GM23248 (cell line): ENCODE measurements at regions not wholly inside any gene's neighbourhood (a gene's known extent, or its start where the extent isn't known, plus 50 kb on each side); places are given as distances from the start of the nearest gene placed in this dataset.

ENCODE experiments used
- DNase-seq: peaks from one replicate; pipeline ENCODE4 v3.0.0-alpha.2; 2015
- H2AFZ ChIP-seq: fragments of 200-600 bp; sonication (generic); 2 replicates; pipeline ENCODE4 v1.6.1; 2016; ENCODE audit warnings: antibody characterized with exemption
- H3F3A ChIP-seq: fragments of 200-600 bp; sonication (generic); 2 replicates; pipeline ENCODE4 v1.6.1; 2016; ENCODE audit warnings: mild to moderate bottlenecking, antibody characterized with exemption, mixed run types; ENCODE audit not compliant: insufficient read depth
- H3K27ac ChIP-seq: fragments of 200-600 bp; sonication (generic); 2 replicates; pipeline ENCODE4 v1.5.1; 2016; ENCODE audit warnings: mild to moderate bottlenecking
- H3K27me3 ChIP-seq: fragments of 200-600 bp; sonication (generic); replicated peaks from 2 replicates; pipeline ENCODE4 v1.6.1; 2016; ENCODE audit warnings: mild to moderate bottlenecking; ENCODE audit not compliant: insufficient read depth
- H3K36me3 ChIP-seq: fragments of 200-600 bp; sonication (generic); 2 replicates; pipeline ENCODE4 v1.6.1; 2016; ENCODE audit warnings: low read depth, mild to moderate bottlenecking
- H3K4me1 ChIP-seq: fragments of 200-600 bp; sonication (generic); 2 replicates; pipeline ENCODE4 v1.6.1; 2016; ENCODE audit warnings: mild to moderate bottlenecking; ENCODE audit not compliant: insufficient read depth
- H3K4me2 ChIP-seq: fragments of 200-600 bp; sonication (generic); one replicate; pipeline ENCODE4 v1.6.1; 2016; ENCODE audit warnings: mild to moderate bottlenecking; ENCODE audit not compliant: unreplicated experiment
- H3K4me3 ChIP-seq: fragments of 200-600 bp; sonication (generic); 2 replicates; pipeline ENCODE4 v1.5.1; 2016; ENCODE audit warnings: mild to moderate bottlenecking
- H3K79me2 ChIP-seq: fragments of 200-600 bp; sonication (generic); 2 replicates; pipeline ENCODE4 v1.6.1; 2016; ENCODE audit warnings: mild to moderate bottlenecking; ENCODE audit not compliant: insufficient read depth
- H3K9ac ChIP-seq: fragments of 200-600 bp; sonication (generic); 2 replicates; pipeline ENCODE4 v1.6.1; 2016; ENCODE audit warnings: mild to moderate bottlenecking
- H3K9me2 ChIP-seq: fragments of 200-600 bp; sonication (generic); 2 replicates; pipeline ENCODE4 v1.6.1; 2016; ENCODE audit warnings: mixed run types, mild to moderate bottlenecking, moderate library complexity; ENCODE audit not compliant: insufficient read depth
- H3K9me3 ChIP-seq: fragments of 200-600 bp; sonication (generic); one replicate; pipeline ENCODE4 v1.6.1; 2017; ENCODE audit warnings: low read depth
- H4K20me1 ChIP-seq: fragments of 200-600 bp; sonication (generic); 2 replicates; pipeline ENCODE4 v1.6.0; 2016; ENCODE audit not compliant: insufficient read depth
- EZH2 ChIP-seq: fragments of 200-600 bp; sonication (generic); IDR thresholded peaks from 2 replicates; pipeline ENCODE4 v1.6.1; 2018; ENCODE audit warnings: antibody characterized with exemption, mild to moderate bottlenecking; ENCODE audit not compliant: insufficient read depth, poor library complexity, severe bottlenecking
- EZH2phosphoT487 ChIP-seq: fragments of 200-600 bp; sonication (generic); IDR thresholded peaks from 2 replicates; pipeline ENCODE4 v1.6.1; 2018; ENCODE audit warnings: antibody characterized with exemption, moderate library complexity, mild to moderate bottlenecking, low read depth; ENCODE audit not compliant: insufficient read depth
- WGBS, 2 experiments: methylation state at CpG; one replicate each; pipeline ENCODE4 v1.1.6; 2015 to 2017; ENCODE audit warnings: low lambda C conversion rate in 2 of 2, low coverage in 1 of 2; ENCODE audit errors: missing lambda C conversion rate in 2 of 2; 5-methylcytosine and 5-hydroxymethylcytosine counted together
- in situ Hi-C: fragments of 300-500 bp; cut with MboI; formaldehyde crosslinking; loops from 2 replicates; pipeline ENCODE4 v1.15.0; 2020

- Histone ChIP-seq H3K4me1 (no peaks in the 10 kb centered on the region), H3K9ac (no peak overlapping the region), H3K4me2 (no peak overlapping the region), H3K36me3 (no peaks in the 10 kb centered on the region), H3K79me2 (no peaks in the 10 kb centered on the region), H3K9me3 (no peaks in the 10 kb centered on the region), H4K20me1 (no peaks in the 10 kb centered on the region), H3K4me3 (no peak overlapping the region), H3F3A (no peaks in the 10 kb centered on the region), H3K27me3 (peaks cover 12% of the 10 kb centered on the region; the same call in 1 of the 2 replicates), H3K9me2 (no peaks in the 10 kb centered on the region), H3K27ac (no peak overlapping the region), H2AFZ (no peak overlapping the region)
- DNase-seq: no peak
- no peak for TF ChIP-seq EZH2
- TF ChIP-seq EZH2phosphoT487: no peak
- WGBS, 2 experiments: 62 to 71% methylated on average over 2 of the region's 2 CpGs
- in situ Hi-C loops: no loop called here
Measured at GRCh38 chr14:56056031-56056430, 62.2 kb upstream of the PELI2 start.

GRCh38 chr14:56057071-56057741, 61.0 kb upstream of the PELI2 start:
- Histone ChIP-seq H3F3A (no peaks in the 10 kb centered on the region), H3K4me3 (no peak overlapping the region), H3K79me2 (no peaks in the 10 kb centered on the region), H3K36me3 (no peaks in the 10 kb centered on the region), H3K4me1 (no peaks in the 10 kb centered on the region), H2AFZ (no peak overlapping the region), H3K9ac (no peak overlapping the region), H3K4me2 (no peak overlapping the region), H3K9me3 (no peaks in the 10 kb centered on the region), H3K27ac (no peak overlapping the region), H3K9me2 (no peaks in the 10 kb centered on the region), H4K20me1 (no peaks in the 10 kb centered on the region), H3K27me3 (peaks cover 12% of the 10 kb centered on the region; the same call in 1 of the 2 replicates)
- in situ Hi-C loops: no loop called here
- no peak for DNase-seq
- TF ChIP-seq EZH2 (no peak), EZH2phosphoT487 (no peak)
- WGBS, 2 experiments: 78 to 84% methylated on average over 5 of the region's 5 CpGs

- Histone ChIP-seq H4K20me1 (no peaks in the 10 kb centered on the region), H2AFZ (no peak overlapping the region), H3K4me1 (no peaks in the 10 kb centered on the region), H3F3A (no peaks in the 10 kb centered on the region), H3K27ac (no peak overlapping the region), H3K9me2 (no peaks in the 10 kb centered on the region), H3K27me3 (peaks cover 12% of the 10 kb centered on the region; the same call in 1 of the 2 replicates), H3K4me2 (no peak overlapping the region), H3K9me3 (no peaks in the 10 kb centered on the region), H3K79me2 (no peaks in the 10 kb centered on the region), H3K4me3 (no peak overlapping the region), H3K9ac (no peak overlapping the region), H3K36me3 (no peaks in the 10 kb centered on the region)
- no peak for TF ChIP-seq EZH2phosphoT487
- TF ChIP-seq EZH2: no peak
- 45 to 52% methylated on average over 4 to 5 of the region's 5 CpGs for WGBS, 2 experiments
- in situ Hi-C loops: no loop called here
- DNase-seq: no peak
Measured at GRCh38 chr14:56057767-56058166, 60.4 kb upstream of the PELI2 start.

- Histone ChIP-seq H4K20me1 (no peaks in the 10 kb centered on the region), H3K4me1 (no peaks in the 10 kb centered on the region), H3K9me3 (no peaks in the 10 kb centered on the region), H2AFZ (no peak overlapping the region), H3K4me2 (no peak overlapping the region), H3K36me3 (no peaks in the 10 kb centered on the region), H3F3A (no peaks in the 10 kb centered on the region), H3K4me3 (no peak overlapping the region), H3K9ac (no peak overlapping the region), H3K9me2 (no peaks in the 10 kb centered on the region), H3K27me3 (0 out of 2 replicates have a peak, but pooled peaks cover 12% of the 10 kb centered on the region), H3K79me2 (no peaks in the 10 kb centered on the region), H3K27ac (no peak overlapping the region)
- DNase-seq: no peak
- TF ChIP-seq EZH2: no peak
- TF ChIP-seq EZH2phosphoT487: no peak
- in situ Hi-C loops: no loop called here
- WGBS, 2 experiments: 47 to 56% methylated on average over 4 of the region's 4 CpGs
Measured at GRCh38 chr14:56059054-56059453, 59.2 kb upstream of the PELI2 start.
